H1 (cell line): ENCODE measurements at regions not wholly inside any gene's neighbourhood (a gene's known extent, or its start where the extent isn't known, plus 50 kb on each side); places are given as distances from the start of the nearest gene placed in this dataset.

ENCODE experiments used
- EZH2 ChIP-seq: fragments of 200-600 bp; sonication (generic); IDR thresholded peaks from 2 replicates; pipeline ENCODE4 v1.7.1; 2012; ENCODE audit warnings: low read depth, mild to moderate bottlenecking, moderate library complexity, low read length, inconsistent platforms; ENCODE audit not compliant: severe bottlenecking
- JUN ChIP-seq: IDR thresholded peaks from 2 replicates; pipeline ENCODE4 v1.6.1; 2011; ENCODE audit warnings: low read depth, mild to moderate bottlenecking, improper control_type of control experiment, low read length
- JUND ChIP-seq: IDR thresholded peaks from 2 replicates; pipeline ENCODE4 v1.6.1; 2011; ENCODE audit warnings: mild to moderate bottlenecking, improper control_type of control experiment, low read length
- POLR2A ChIP-seq, 2 experiments: IDR thresholded peaks; 1 replicate in 1 of 2; 2 replicates in 1 of 2; pipeline ENCODE4 v1.6.1; 2011; ENCODE audit warnings: low read depth in 2 of 2, low read length in 2 of 2, mild to moderate bottlenecking in 2 of 2; ENCODE audit errors: control extremely low read depth in 1 of 2
- POLR2AphosphoS5 ChIP-seq: IDR thresholded peaks from 2 replicates; pipeline ENCODE4 v1.6.1; 2011; ENCODE audit warnings: low read depth, low read length
- SIN3A ChIP-seq, 2 experiments: IDR thresholded peaks in 1 of 2; conservative IDR thresholded peaks in 1 of 2; 2 replicates each; pipeline ENCODE4 v1.6.1; 2011 to 2012; ENCODE audit warnings: low read length in 2 of 2, improper control_type of control experiment in 1 of 2, low read depth in 1 of 2, mild to moderate bottlenecking in 1 of 2
- TCF12 ChIP-seq: IDR thresholded peaks from 2 replicates; pipeline ENCODE4 v1.6.1; 2011; ENCODE audit warnings: low read depth, mild to moderate bottlenecking, low read length
- TF ChIP-seq, protein P1 (sequence below), 3 experiments: IDR thresholded peaks; 1 replicate in 2 of 3; 2 replicates in 1 of 3; pipeline versions ENCODE4 v1.5.1 to v1.6.1; 2011; ENCODE audit warnings: low read length in 3 of 3, mild to moderate bottlenecking in 3 of 3, inconsistent platforms in 2 of 3, low read depth in 1 of 3, moderate library complexity in 1 of 3; ENCODE audit not compliant: insufficient read depth in 1 of 3; ENCODE audit errors: control extremely low read depth in 1 of 3
- TF ChIP-seq, protein P2 (sequence below): IDR thresholded peaks from 2 replicates; pipeline ENCODE4 v1.6.1; 2012; ENCODE audit warnings: inconsistent platforms

DNA sequence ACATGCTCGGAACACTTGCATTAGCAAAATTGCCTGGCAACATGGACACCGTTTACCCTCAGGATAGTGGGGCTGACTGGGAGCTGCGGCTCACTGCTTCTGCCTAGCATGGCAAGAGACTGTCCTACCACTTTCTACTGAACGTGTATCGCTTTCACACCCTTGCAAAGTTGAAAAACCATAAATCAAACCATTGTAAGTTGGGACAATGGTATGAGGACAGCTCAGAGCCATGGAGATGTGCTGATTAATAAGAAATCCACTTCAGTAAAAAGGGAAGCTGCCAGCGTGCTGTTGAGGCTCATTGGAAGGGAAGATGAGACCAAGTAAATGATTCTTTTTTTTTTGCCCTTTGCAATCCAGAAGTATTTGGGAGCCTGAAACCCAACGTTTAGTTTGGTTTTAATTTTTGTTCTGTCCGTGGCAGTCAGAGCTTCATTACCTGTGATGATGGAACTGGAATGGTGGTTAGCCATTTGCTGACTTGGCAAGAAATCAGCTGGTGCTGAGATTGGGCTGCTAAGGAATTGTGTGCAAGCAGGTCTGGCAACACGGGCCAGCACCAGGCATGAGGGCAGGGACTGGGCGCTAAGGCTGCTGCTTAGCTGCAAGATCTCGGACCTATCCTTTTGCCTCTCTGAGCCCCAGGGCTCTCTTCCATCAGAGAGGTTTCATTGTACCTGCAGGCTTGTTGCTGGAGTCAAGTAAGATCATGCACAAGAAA is 75.5 kb upstream of the HS6ST1 start:
- TF ChIP-seq, protein P1, sequence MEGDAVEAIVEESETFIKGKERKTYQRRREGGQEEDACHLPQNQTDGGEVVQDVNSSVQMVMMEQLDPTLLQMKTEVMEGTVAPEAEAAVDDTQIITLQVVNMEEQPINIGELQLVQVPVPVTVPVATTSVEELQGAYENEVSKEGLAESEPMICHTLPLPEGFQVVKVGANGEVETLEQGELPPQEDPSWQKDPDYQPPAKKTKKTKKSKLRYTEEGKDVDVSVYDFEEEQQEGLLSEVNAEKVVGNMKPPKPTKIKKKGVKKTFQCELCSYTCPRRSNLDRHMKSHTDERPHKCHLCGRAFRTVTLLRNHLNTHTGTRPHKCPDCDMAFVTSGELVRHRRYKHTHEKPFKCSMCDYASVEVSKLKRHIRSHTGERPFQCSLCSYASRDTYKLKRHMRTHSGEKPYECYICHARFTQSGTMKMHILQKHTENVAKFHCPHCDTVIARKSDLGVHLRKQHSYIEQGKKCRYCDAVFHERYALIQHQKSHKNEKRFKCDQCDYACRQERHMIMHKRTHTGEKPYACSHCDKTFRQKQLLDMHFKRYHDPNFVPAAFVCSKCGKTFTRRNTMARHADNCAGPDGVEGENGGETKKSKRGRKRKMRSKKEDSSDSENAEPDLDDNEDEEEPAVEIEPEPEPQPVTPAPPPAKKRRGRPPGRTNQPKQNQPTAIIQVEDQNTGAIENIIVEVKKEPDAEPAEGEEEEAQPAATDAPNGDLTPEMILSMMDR (IDR thresholded peaks at IDR 0.05; ENCODE audit: control extremely low read depth in 1 of 3, insufficient read depth in 1 of 3, low read depth in 1 of 3, low read length in 3 of 3) = no peak
- TF ChIP-seq, protein P2, sequence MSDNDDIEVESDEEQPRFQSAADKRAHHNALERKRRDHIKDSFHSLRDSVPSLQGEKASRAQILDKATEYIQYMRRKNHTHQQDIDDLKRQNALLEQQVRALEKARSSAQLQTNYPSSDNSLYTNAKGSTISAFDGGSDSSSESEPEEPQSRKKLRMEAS = no peak
- TF ChIP-seq POLR2A (IDR thresholded peaks at IDR 0.05; ENCODE audit: control extremely low read depth in 1 of 2, low read depth in 2 of 2, low read length in 2 of 2) (no peak), EZH2 (no peak), JUN (no peak), POLR2AphosphoS5 (no peak), JUND (no peak), SIN3A (conservative IDR thresholded peaks at IDR 0.05 in 1 of 2, IDR thresholded peaks at IDR 0.05 in 1 of 2; ENCODE audit: low read depth in 1 of 2, low read length in 2 of 2) (no peak), TCF12 (no peak)
